ENCODE measurements at regions not wholly inside any gene's neighbourhood (a gene's known extent, or its start where the extent isn't known, plus 50 kb on each side); places are given as distances from the start of the nearest gene placed in this dataset.

GRCh38 chrX:149145845-149146285, 359.2 kb downstream of the IDS start (continued):
- no peak for TF ChIP-seq E4F1 (IDR thresholded peaks at IDR 0.05; ENCODE audit: borderline replicate concordance, partially characterized antibody)
- TF ChIP-seq, protein P1, sequence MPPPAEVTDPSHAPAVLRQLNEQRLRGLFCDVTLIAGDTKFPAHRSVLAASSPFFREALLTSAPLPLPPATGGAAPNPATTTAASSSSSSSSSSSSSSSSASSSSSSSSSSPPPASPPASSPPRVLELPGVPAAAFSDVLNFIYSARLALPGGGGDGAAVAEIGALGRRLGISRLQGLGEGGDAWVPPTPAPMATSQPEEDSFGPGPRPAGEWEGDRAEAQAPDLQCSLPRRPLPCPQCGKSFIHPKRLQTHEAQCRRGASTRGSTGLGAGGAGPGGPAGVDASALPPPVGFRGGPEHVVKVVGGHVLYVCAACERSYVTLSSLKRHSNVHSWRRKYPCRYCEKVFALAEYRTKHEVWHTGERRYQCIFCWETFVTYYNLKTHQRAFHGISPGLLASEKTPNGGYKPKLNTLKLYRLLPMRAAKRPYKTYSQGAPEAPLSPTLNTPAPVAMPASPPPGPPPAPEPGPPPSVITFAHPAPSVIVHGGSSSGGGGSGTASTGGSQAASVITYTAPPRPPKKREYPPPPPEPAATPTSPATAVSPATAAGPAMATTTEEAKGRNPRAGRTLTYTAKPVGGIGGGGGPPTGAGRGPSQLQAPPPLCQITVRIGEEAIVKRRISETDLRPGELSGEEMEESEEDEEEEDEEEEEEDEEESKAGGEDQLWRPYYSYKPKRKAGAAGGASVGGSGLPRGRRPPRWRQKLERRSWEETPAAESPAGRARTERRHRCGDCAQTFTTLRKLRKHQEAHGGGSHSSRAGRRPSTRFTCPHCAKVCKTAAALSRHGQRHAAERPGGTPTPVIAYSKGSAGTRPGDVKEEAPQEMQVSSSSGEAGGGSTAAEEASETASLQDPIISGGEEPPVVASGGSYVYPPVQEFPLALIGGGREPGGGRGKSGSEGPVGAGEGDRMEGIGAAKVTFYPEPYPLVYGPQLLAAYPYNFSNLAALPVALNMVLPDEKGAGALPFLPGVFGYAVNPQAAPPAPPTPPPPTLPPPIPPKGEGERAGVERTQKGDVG (CRISPR knock-in tag; IDR thresholded peaks at IDR 0.05), result no peak
- TF ChIP-seq NFYB (IDR thresholded peaks at IDR 0.05; ENCODE audit: insufficient read depth, low read depth, low read length), result no peak
- no peak for TF ChIP-seq SMAD1 (IDR thresholded peaks at IDR 0.05; ENCODE audit: low read depth, partially characterized antibody)
- TF ChIP-seq BACH1 (IDR thresholded peaks at IDR 0.05; ENCODE audit: borderline replicate concordance), result peak; percentile 70; the same call in 1 of the 2 replicates
- TF ChIP-seq IKZF1 (conservative IDR thresholded peaks at IDR 0.05), result peak; percentile 88
- TF ChIP-seq, protein P2, sequence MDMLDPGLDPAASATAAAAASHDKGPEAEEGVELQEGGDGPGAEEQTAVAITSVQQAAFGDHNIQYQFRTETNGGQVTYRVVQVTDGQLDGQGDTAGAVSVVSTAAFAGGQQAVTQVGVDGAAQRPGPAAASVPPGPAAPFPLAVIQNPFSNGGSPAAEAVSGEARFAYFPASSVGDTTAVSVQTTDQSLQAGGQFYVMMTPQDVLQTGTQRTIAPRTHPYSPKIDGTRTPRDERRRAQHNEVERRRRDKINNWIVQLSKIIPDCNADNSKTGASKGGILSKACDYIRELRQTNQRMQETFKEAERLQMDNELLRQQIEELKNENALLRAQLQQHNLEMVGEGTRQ (IDR thresholded peaks at IDR 0.05; ENCODE audit: borderline replicate concordance, low read depth, low read length), result no peak
- TF ChIP-seq DPF2 (IDR thresholded peaks at IDR 0.05), result peak; percentile 87
- TF ChIP-seq, protein P3, sequence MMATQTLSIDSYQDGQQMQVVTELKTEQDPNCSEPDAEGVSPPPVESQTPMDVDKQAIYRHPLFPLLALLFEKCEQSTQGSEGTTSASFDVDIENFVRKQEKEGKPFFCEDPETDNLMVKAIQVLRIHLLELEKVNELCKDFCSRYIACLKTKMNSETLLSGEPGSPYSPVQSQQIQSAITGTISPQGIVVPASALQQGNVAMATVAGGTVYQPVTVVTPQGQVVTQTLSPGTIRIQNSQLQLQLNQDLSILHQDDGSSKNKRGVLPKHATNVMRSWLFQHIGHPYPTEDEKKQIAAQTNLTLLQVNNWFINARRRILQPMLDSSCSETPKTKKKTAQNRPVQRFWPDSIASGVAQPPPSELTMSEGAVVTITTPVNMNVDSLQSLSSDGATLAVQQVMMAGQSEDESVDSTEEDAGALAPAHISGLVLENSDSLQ (IDR thresholded peaks at IDR 0.05), result no peak
- no peak for TF ChIP-seq ASH2L (IDR thresholded peaks at IDR 0.05; ENCODE audit: borderline replicate concordance, low read depth)
- no peak for TF ChIP-seq NKRF (conservative IDR thresholded peaks at IDR 0.05)
- no peak for TF ChIP-seq SMC3 (IDR thresholded peaks at IDR 0.05; ENCODE audit: borderline replicate concordance, low read length)
- no peak for TF ChIP-seq CREM (IDR thresholded peaks at IDR 0.05; ENCODE audit: low read depth)
- TF ChIP-seq, protein P4, sequence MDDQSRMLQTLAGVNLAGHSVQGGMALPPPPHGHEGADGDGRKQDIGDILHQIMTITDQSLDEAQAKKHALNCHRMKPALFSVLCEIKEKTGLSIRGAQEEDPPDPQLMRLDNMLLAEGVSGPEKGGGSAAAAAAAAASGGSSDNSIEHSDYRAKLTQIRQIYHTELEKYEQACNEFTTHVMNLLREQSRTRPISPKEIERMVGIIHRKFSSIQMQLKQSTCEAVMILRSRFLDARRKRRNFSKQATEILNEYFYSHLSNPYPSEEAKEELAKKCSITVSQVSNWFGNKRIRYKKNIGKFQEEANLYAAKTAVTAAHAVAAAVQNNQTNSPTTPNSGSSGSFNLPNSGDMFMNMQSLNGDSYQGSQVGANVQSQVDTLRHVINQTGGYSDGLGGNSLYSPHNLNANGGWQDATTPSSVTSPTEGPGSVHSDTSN (IDR thresholded peaks at IDR 0.05; ENCODE audit: insufficient replicate concordance, low read depth, low read length), result no peak
- TF ChIP-seq BHLHE40 (IDR thresholded peaks at IDR 0.05; ENCODE audit: borderline replicate concordance in 1 of 2, low read depth in 2 of 2, low read length in 1 of 2), result peak in 1 of 2 experiments; percentile 28; a peak in 1 of 4 replicates
- no peak for TF ChIP-seq HDGF (IDR thresholded peaks at IDR 0.05)
- TF ChIP-seq ZZZ3 (IDR thresholded peaks at IDR 0.05; ENCODE audit: control insufficient read depth, insufficient read length, low read depth), result no peak
- TF ChIP-seq EED (IDR thresholded peaks at IDR 0.05; ENCODE audit: low read depth), result no peak
- TF ChIP-seq RCOR1 (conservative IDR thresholded peaks at IDR 0.05; ENCODE audit: low read depth, low read length), result no peak
- peak; percentile 91 for TF ChIP-seq ATF7 (IDR thresholded peaks at IDR 0.05; ENCODE audit: low read depth)

Data from GM12878 (cell line).